ENCODE measurements at regions not wholly inside any gene's neighbourhood (a gene's known extent, or its start where the extent isn't known, plus 50 kb on each side); places are given as distances from the start of the nearest gene placed in this dataset.

DNA sequence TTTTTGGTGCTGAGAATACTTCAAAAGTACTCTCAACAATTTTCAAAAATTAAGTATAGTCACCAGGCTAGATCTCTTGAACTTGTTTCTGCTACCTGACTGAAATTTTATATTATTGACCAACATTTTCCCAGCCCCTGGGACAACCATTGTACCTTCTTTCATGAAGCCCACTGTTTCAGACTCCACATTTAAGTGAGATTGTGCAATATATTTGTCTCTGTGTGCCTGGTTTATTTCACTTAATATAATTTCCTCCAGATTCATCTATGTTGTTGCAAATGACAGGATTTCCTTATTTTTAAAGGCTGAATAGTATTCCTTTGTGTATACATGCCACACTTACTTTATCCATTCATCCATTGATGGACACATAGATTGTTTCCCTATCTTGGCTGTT, 354.2 kb upstream of the VRK2 start:
- TF ChIP-seq CTCF (IDR thresholded peaks at IDR 0.05; ENCODE audit: poor library complexity) = no peak
- no peak for TF ChIP-seq EZH2phosphoT487 (IDR thresholded peaks at IDR 0.05; ENCODE audit: low read depth, severe bottlenecking, unreplicated experiment)

All from hepatocyte (in vitro differentiated cells).